Loucy (cell line): ENCODE measurements at regions not wholly inside any gene's neighbourhood (a gene's known extent, or its start where the extent isn't known, plus 50 kb on each side); places are given as distances from the start of the nearest gene placed in this dataset.

Source experiments
- EZH2phosphoT487 ChIP-seq: fragments of 200-600 bp; IDR thresholded peaks from 2 replicates; pipeline ENCODE4 v1.6.1; 2018; ENCODE audit warnings: antibody characterized with exemption, mild to moderate bottlenecking, moderate library complexity, borderline replicate concordance
- TF ChIP-seq, protein P1 (sequence below): fragments of 200-600 bp; sonication (generic); conservative IDR thresholded peaks from 2 replicates; pipeline ENCODE4 v1.5.1; 2014; ENCODE audit warnings: mild to moderate bottlenecking, antibody characterized with exemption, low read length

DNA sequence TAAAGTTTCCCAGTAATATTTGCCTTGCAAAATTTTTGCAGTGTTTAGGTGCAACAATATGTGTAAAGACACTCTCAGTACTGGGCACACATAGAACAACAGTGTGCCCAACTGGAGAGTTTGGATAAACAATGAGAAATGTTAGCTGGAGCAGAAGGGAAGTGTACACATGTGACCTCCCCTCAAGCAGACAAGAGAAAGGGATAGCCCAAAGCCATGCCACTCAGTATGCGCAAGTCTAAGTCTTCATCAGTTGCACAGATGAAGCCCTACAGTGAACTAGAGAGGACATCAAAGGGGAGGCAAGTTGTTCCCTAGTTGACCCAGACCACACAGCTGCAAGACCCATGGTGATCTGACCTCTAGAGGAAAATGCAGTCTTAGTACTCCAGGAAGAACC, 97.9 kb upstream of the CDH11 start:
- TF ChIP-seq, protein P1, sequence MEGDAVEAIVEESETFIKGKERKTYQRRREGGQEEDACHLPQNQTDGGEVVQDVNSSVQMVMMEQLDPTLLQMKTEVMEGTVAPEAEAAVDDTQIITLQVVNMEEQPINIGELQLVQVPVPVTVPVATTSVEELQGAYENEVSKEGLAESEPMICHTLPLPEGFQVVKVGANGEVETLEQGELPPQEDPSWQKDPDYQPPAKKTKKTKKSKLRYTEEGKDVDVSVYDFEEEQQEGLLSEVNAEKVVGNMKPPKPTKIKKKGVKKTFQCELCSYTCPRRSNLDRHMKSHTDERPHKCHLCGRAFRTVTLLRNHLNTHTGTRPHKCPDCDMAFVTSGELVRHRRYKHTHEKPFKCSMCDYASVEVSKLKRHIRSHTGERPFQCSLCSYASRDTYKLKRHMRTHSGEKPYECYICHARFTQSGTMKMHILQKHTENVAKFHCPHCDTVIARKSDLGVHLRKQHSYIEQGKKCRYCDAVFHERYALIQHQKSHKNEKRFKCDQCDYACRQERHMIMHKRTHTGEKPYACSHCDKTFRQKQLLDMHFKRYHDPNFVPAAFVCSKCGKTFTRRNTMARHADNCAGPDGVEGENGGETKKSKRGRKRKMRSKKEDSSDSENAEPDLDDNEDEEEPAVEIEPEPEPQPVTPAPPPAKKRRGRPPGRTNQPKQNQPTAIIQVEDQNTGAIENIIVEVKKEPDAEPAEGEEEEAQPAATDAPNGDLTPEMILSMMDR, result no peak
- no peak for TF ChIP-seq EZH2phosphoT487
